Ectodermal cell (in vitro differentiated cells): ENCODE measurements at regions not wholly inside any gene's neighbourhood (a gene's known extent, or its start where the extent isn't known, plus 50 kb on each side); places are given as distances from the start of the nearest gene placed in this dataset.
"Not testable (repeated sequence)": the region's sequence is repeated elsewhere in the genome, so short reads cannot be mapped to it uniquely, and the experiment has no call there.

Source experiments
- H3K27ac ChIP-seq: 2 replicates; pipeline ENCODE4 v1.7.0; 2013; ENCODE audit warnings: mild to moderate bottlenecking, low read depth, low read length; ENCODE audit not compliant: insufficient read depth, poor library complexity, severe bottlenecking
- H3K27me3 ChIP-seq: 2 replicates; pipeline ENCODE4 v1.7.0; 2013; ENCODE audit warnings: mild to moderate bottlenecking, low read length; ENCODE audit not compliant: insufficient read depth, control insufficient read depth, poor library complexity, severe bottlenecking
- H3K36me3 ChIP-seq: one replicate; pipeline ENCODE4 v1.7.0; 2013; ENCODE audit warnings: low read length; ENCODE audit not compliant: control insufficient read depth, insufficient read depth
- H3K4me1 ChIP-seq: one replicate; pipeline ENCODE4 v1.7.0; 2013; ENCODE audit warnings: low read length; ENCODE audit not compliant: control insufficient read depth, insufficient read depth
- H3K4me3 ChIP-seq: 2 replicates; pipeline ENCODE4 v1.7.0; 2013; ENCODE audit warnings: low read depth, low read length, control low read depth; ENCODE audit not compliant: insufficient read depth
- H3K9me3 ChIP-seq: 2 replicates; pipeline ENCODE4 v1.7.0; 2013; ENCODE audit warnings: mild to moderate bottlenecking, low read length, moderate library complexity; ENCODE audit not compliant: control insufficient read depth
- WGBS, 2 experiments: methylation state at CpG; one replicate each; pipeline ENCODE4 v1.1.7; 2013; ENCODE audit warnings: missing lambda C conversion rate in 2 of 2; 5-methylcytosine and 5-hydroxymethylcytosine counted together

GRCh38 chr13:51170128-51170497 is 52.1 kb upstream of the FAM124A start:
- not testable (repeated sequence) for H3K27me3 ChIP-seq, H3K36me3 ChIP-seq, H3K9me3 ChIP-seq, H3K4me3 ChIP-seq, H3K27ac ChIP-seq
- H3K4me1 ChIP-seq, result peaks cover 15% of the 10 kb centered on the region
- WGBS, 2 experiments, result 2 to 5% methylated on average over 9 to 15 of the region's 15 CpGs

- Histone ChIP-seq H3K27ac (peak overlapping the region; percentile 54), H3K4me3 (peak overlapping the region; percentile 6), H3K4me1 (peaks cover 12% of the 10 kb centered on the region)
- H3K9me3 ChIP-seq, H3K27me3 ChIP-seq, H3K36me3 ChIP-seq: not testable (repeated sequence)
- WGBS, 2 experiments, result 8 to 12% methylated on average over 5 of the region's 5 CpGs
Measured at GRCh38 chr13:51169303-51170127, 52.7 kb upstream of the FAM124A start.

GRCh38 chr13:51168623-51169022 is 53.6 kb upstream of the FAM124A start:
- Histone ChIP-seq H3K27ac (no peak overlapping the region), H3K4me1 (peaks cover 13% of the 10 kb centered on the region), H3K4me3 (no peak overlapping the region), H3K36me3 (no peaks in the 10 kb centered on the region), H3K9me3 (no peaks in the 10 kb centered on the region), H3K27me3 (no peaks in the 10 kb centered on the region)
- WGBS, 2 experiments, result 84 to 92% methylated on average over 2 of the region's 2 CpGs

GRCh38 chr13:51167393-51168191 is 54.6 kb upstream of the FAM124A start:
- H3K4me3 ChIP-seq, result no peak overlapping the region
- no peak overlapping the region for H3K27ac ChIP-seq
- no peaks in the 10 kb centered on the region for H3K36me3 ChIP-seq
- H3K27me3 ChIP-seq, result no peaks in the 10 kb centered on the region
- WGBS, 2 experiments, result 87 to 94% methylated on average over 4 of the region's 4 CpGs
- peaks cover 18% of the 10 kb centered on the region for H3K4me1 ChIP-seq
- H3K9me3 ChIP-seq, result no peaks in the 10 kb centered on the region

- Histone ChIP-seq H3K27me3 (no peaks in the 10 kb centered on the region), H3K36me3 (no peaks in the 10 kb centered on the region), H3K4me1 (peaks cover 7% of the 10 kb centered on the region), H3K9me3 (no peaks in the 10 kb centered on the region), H3K4me3 (no peak overlapping the region), H3K27ac (no peak overlapping the region)
- WGBS, 2 experiments, result 93 to 95% methylated on average over 4 of the region's 4 CpGs
Measured at GRCh38 chr13:51162701-51163100, 51.6 kb upstream of the C13orf42 start.
